Natural killer cell (primary cell): ENCODE measurements at regions not wholly inside any gene's neighbourhood (a gene's known extent, or its start where the extent isn't known, plus 50 kb on each side); places are given as distances from the start of the nearest gene placed in this dataset.

Experiments used
- ATAC-seq, 3 donors: fragments of 150-1000 bp in 2 of 3; fragments of 200-7000 bp in 1 of 3; cut with Tn5 transposase; 1 replicate in 1 of 3; 2 replicates in 2 of 3; pipeline ENCODE4 v1.10.0; 2021; ENCODE audit warnings: mild to moderate bottlenecking in 2 of 3, moderate library complexity in 2 of 3
- DNase-seq, 2 donors: peaks; one replicate each; pipeline versions ENCODE4 v3.0.0 to v3.0.0-alpha.2; 2013 to 2021; ENCODE audit warnings: mixed read lengths in 1 of 2
- H3K27ac ChIP-seq: one replicate; pipeline ENCODE4 v1.5.1; 2013; ENCODE audit warnings: mild to moderate bottlenecking, low read length
- H3K27me3 ChIP-seq: one replicate; pipeline ENCODE4 v1.6.1; 2013; ENCODE audit warnings: low read length; ENCODE audit not compliant: control insufficient read depth, insufficient read depth
- H3K36me3 ChIP-seq: one replicate; pipeline ENCODE4 v1.6.1; 2013; ENCODE audit warnings: low read length; ENCODE audit not compliant: control insufficient read depth, insufficient read depth
- H3K4me1 ChIP-seq: one replicate; pipeline ENCODE4 v1.6.1; 2013; ENCODE audit warnings: low read length; ENCODE audit not compliant: control insufficient read depth, insufficient read depth
- H3K4me3 ChIP-seq: one replicate; pipeline ENCODE4 v1.5.1; 2013; ENCODE audit warnings: low read length
- H3K9me3 ChIP-seq: one replicate; pipeline ENCODE4 v1.6.1; 2013; ENCODE audit warnings: low read length; ENCODE audit not compliant: control insufficient read depth, insufficient read depth
- H3K27ac Mint-ChIP-seq, 2 donors: one replicate each; pipeline ENCODE4 v1.8.0; 2022; ENCODE audit warnings: mild to moderate bottlenecking in 2 of 2, mixed read lengths in 2 of 2, moderate library complexity in 1 of 2
- H3K27me3 Mint-ChIP-seq, 2 donors: one replicate each; pipeline ENCODE4 v1.8.0; 2022; ENCODE audit warnings: low read depth in 2 of 2, mixed read lengths in 2 of 2
- H3K36me3 Mint-ChIP-seq: one replicate; pipeline ENCODE4 v1.8.0; 2022; ENCODE audit warnings: mixed read lengths
- H3K4me1 Mint-ChIP-seq, 2 donors: one replicate each; pipeline ENCODE4 v1.8.0; 2022; ENCODE audit warnings: mixed read lengths in 2 of 2
- H3K4me3 Mint-ChIP-seq: one replicate; pipeline ENCODE4 v1.8.0; 2022; ENCODE audit warnings: mild to moderate bottlenecking, moderate library complexity, mixed read lengths
- H3K9me3 Mint-ChIP-seq, 2 donors: one replicate each; pipeline ENCODE4 v1.8.0; 2022; ENCODE audit warnings: mixed read lengths in 2 of 2
- WGBS: methylation state at CpG from one replicate; pipeline ENCODE4 v1.1.7; 2013; ENCODE audit warnings: missing lambda C conversion rate; ENCODE audit not compliant: insufficient coverage; 5-methylcytosine and 5-hydroxymethylcytosine counted together
- intact Hi-C: fragments of 100-400 bp; cut with micrococcal nuclease; formaldehyde crosslinking; loops from one replicate; pipeline ENCODE4 v1.14.2; 2022
- TF ChIP-seq, protein P1 (sequence below): fragments of 200-600 bp; IDR thresholded peaks from one replicate; pipeline ENCODE4 v1.8.0; 2022; ENCODE audit warnings: antibody characterized with exemption

DNA sequence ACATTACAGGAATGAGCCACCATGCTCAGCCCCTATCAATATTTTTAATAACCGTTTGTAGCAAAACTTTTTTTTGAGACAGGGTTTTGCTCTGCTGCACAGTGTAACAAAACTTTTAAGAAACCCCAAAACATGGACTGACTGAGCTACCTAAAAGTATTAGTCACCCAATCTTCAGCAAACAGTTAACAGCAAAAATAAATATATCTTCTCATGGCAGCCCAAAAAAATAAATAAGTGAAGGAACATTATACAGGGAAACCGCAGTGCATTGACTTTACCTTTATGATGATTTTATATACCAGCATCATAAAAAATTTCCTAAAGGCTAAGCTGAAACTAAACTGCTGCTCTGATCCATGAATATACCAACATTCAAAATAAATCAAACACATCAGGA lies 424.6 kb downstream of the METTL4 start:
- DNase-seq (no peak), ATAC-seq (no peak)
- WGBS = 90% methylated on average over 1 of the region's 2 CpGs
- Histone ChIP-seq H3K4me1 (no peaks in the 10 kb centered on the region), H3K27me3 (no peaks in the 10 kb centered on the region), H3K4me3 (no peak overlapping the region), H3K27ac (no peak overlapping the region), H3K36me3 (no peaks in the 10 kb centered on the region), H3K9me3 (no peaks in the 10 kb centered on the region)
- Mint-ChIP-seq H3K27ac (no peak overlapping the region), H3K4me1 (no peaks in the 10 kb centered on the region), H3K36me3 (no peaks in the 10 kb centered on the region), H3K27me3 (no peaks in the 10 kb centered on the region), H3K4me3 (no peak overlapping the region), H3K9me3 (no peaks in the 10 kb centered on the region)
- TF ChIP-seq, protein P1, sequence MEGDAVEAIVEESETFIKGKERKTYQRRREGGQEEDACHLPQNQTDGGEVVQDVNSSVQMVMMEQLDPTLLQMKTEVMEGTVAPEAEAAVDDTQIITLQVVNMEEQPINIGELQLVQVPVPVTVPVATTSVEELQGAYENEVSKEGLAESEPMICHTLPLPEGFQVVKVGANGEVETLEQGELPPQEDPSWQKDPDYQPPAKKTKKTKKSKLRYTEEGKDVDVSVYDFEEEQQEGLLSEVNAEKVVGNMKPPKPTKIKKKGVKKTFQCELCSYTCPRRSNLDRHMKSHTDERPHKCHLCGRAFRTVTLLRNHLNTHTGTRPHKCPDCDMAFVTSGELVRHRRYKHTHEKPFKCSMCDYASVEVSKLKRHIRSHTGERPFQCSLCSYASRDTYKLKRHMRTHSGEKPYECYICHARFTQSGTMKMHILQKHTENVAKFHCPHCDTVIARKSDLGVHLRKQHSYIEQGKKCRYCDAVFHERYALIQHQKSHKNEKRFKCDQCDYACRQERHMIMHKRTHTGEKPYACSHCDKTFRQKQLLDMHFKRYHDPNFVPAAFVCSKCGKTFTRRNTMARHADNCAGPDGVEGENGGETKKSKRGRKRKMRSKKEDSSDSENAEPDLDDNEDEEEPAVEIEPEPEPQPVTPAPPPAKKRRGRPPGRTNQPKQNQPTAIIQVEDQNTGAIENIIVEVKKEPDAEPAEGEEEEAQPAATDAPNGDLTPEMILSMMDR = no peak
- intact Hi-C loops = no loop called here

DNA sequence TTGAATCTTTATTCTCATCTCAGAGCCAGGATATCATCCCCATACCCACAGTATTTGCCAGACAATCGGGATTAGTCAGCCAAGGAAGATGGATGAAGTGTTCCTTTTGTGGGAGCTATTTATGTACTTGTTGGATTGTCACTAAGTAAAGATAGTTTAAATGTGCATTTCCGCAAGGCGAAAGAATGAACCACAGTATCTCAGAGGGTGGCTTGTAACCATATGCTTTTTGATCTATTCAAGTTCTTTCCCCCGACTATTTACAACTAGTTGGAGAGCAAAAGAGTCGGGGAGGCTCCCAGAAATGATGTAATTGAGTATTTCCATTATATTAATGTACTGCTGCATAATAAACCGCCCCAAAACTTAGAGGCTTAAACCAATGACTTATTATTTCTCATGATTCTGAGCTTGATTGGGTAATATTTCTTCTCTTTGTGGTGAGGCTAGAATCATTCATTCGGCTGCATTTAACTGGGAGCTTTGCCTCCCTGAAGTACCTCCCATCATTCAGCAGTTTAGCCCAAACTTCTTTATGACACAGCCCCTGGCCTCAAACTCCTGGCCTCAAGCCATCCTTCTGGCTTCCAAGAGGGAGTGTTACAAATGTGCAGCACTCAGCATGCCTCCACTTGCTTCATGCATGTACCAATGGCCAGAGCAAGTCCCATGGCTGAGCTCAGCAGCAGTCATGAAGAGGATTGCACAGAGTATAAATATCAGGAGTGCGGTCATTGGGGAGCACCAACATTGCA lies 423.7 kb downstream of the METTL4 start:
- no peaks in the 10 kb centered on the region for H3K9me3 Mint-ChIP-seq
- intact Hi-C loops = no loop called here
- TF ChIP-seq, protein P1 = no peak
- Histone ChIP-seq H3K36me3 (no peaks in the 10 kb centered on the region), H3K4me1 (no peaks in the 10 kb centered on the region), H3K4me3 (no peak overlapping the region), H3K27me3 (no peaks in the 10 kb centered on the region), H3K9me3 (no peaks in the 10 kb centered on the region), H3K27ac (no peak overlapping the region)
- no peak overlapping the region for H3K4me3 Mint-ChIP-seq
- no peak overlapping the region for H3K27ac Mint-ChIP-seq
- H3K4me1 Mint-ChIP-seq = no peaks in the 10 kb centered on the region
- 95% methylated on average over 6 of the region's 8 CpGs for WGBS
- DNase-seq (no peak), ATAC-seq (no peak)
- H3K36me3 Mint-ChIP-seq = no peaks in the 10 kb centered on the region
- H3K27me3 Mint-ChIP-seq = no peaks in the 10 kb centered on the region

DNA sequence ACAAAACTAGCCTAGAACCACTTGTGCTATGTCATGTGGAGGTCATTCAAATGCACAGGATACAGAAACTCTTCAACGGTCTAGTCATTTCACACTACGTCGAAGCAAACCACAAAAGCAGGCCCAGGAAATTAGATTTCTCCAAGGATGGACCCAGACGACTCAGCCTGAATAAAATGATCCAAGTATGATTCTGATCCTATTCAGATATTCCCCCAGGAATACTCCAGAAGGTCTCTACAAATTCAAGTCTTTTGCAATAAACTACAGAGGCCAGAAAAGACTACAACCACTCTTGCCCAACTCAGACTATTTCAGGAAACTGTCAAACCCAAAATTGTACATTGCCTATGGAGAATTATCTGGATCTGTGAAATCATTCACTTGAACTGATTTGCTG lies 422.5 kb downstream of the METTL4 start:
- no peaks in the 10 kb centered on the region for H3K9me3 Mint-ChIP-seq
- Histone ChIP-seq H3K4me1 (no peaks in the 10 kb centered on the region), H3K27ac (no peak overlapping the region), H3K36me3 (no peaks in the 10 kb centered on the region), H3K4me3 (no peak overlapping the region), H3K9me3 (no peaks in the 10 kb centered on the region), H3K27me3 (no peaks in the 10 kb centered on the region)
- no peak for ATAC-seq
- no peaks in the 10 kb centered on the region for H3K27me3 Mint-ChIP-seq
- no peak overlapping the region for H3K27ac Mint-ChIP-seq
- 72% methylated on average over 4 of the region's 4 CpGs for WGBS
- no peaks in the 10 kb centered on the region for H3K4me1 Mint-ChIP-seq
- H3K4me3 Mint-ChIP-seq = no peak overlapping the region
- intact Hi-C loops = no loop called here
- H3K36me3 Mint-ChIP-seq = no peaks in the 10 kb centered on the region
- TF ChIP-seq, protein P1 = no peak
- DNase-seq = no peak

DNA sequence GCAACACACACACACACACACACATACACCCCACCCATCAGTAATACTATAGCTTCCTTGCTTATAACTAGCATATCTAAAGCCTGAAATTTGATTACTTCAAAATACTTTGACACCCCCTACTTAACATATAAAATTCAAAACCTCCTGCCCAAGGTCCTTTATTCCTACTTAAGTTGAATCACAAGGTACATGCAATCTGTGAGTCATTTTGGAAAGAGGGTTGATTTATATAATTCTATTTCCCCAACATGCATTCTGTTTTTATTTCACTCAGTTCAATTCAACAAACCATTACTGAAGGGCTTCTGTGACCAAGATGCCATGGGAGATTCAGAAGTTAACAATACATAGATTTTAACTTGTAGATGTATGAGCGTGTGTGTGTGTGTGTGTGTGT lies 420.7 kb downstream of the METTL4 start:
- Histone ChIP-seq H3K27ac (no peak overlapping the region), H3K9me3 (no peaks in the 10 kb centered on the region), H3K36me3 (no peaks in the 10 kb centered on the region), H3K4me1 (no peaks in the 10 kb centered on the region), H3K27me3 (no peaks in the 10 kb centered on the region), H3K4me3 (no peak overlapping the region)
- Mint-ChIP-seq H3K9me3 (no peaks in the 10 kb centered on the region), H3K27ac (no peak overlapping the region), H3K36me3 (no peaks in the 10 kb centered on the region), H3K4me3 (no peak overlapping the region), H3K27me3 (no peaks in the 10 kb centered on the region), H3K4me1 (no peaks in the 10 kb centered on the region)
- WGBS = 91% methylated on average over 1 of the region's 1 CpG
- ATAC-seq (no peak), DNase-seq (no peak)
- TF ChIP-seq, protein P1 = no peak
- intact Hi-C loops = no loop called here
